Endodermal cell (in vitro differentiated cells): ENCODE measurements at regions not wholly inside any gene's neighbourhood (a gene's known extent, or its start where the extent isn't known, plus 50 kb on each side); places are given as distances from the start of the nearest gene placed in this dataset.

Experiments
- DNase-seq: peaks from one replicate; pipeline ENCODE4 v3.0.0-alpha.2; 2017
- H3K27ac ChIP-seq: 2 replicates; pipeline ENCODE4 v1.5.1; 2013; ENCODE audit warnings: mild to moderate bottlenecking, low read depth, low read length, moderate library complexity
- H3K27me3 ChIP-seq: 2 replicates; pipeline ENCODE4 v1.6.1; 2013; ENCODE audit warnings: mild to moderate bottlenecking, low read length, moderate library complexity; ENCODE audit not compliant: insufficient read depth, control insufficient read depth, poor library complexity, severe bottlenecking
- H3K36me3 ChIP-seq: 2 replicates; pipeline ENCODE4 v1.7.0; 2013; ENCODE audit warnings: mild to moderate bottlenecking, low read length, moderate library complexity; ENCODE audit not compliant: control insufficient read depth, insufficient read depth
- H3K4me1 ChIP-seq: one replicate; pipeline ENCODE4 v1.7.0; 2013; ENCODE audit warnings: low read length; ENCODE audit not compliant: control insufficient read depth, insufficient read depth
- H3K4me3 ChIP-seq: 2 replicates; pipeline ENCODE4 v1.5.1; 2013; ENCODE audit warnings: mild to moderate bottlenecking, low read length, moderate library complexity
- H3K9ac ChIP-seq: 2 replicates; pipeline ENCODE4 v1.6.1; 2013; ENCODE audit warnings: mild to moderate bottlenecking, low read length, moderate library complexity; ENCODE audit not compliant: poor library complexity, severe bottlenecking; ENCODE audit errors: extremely low read depth
- H3K9me3 ChIP-seq: 2 replicates; pipeline ENCODE4 v1.6.1; 2013; ENCODE audit warnings: mild to moderate bottlenecking, low read length, moderate library complexity; ENCODE audit not compliant: control insufficient read depth
- H3K27ac Mint-ChIP-seq: 2 replicates; pipeline ENCODE4 v1.8.0; 2020; ENCODE audit warnings: mixed read lengths
- H3K27me3 Mint-ChIP-seq: 2 replicates; pipeline ENCODE4 v1.8.0; 2021; ENCODE audit warnings: mild to moderate bottlenecking, mixed read lengths; ENCODE audit not compliant: insufficient read depth
- H3K36me3 Mint-ChIP-seq: 2 replicates; pipeline ENCODE4 v1.8.0; 2020; ENCODE audit warnings: low read depth, mixed read lengths
- H3K4me1 Mint-ChIP-seq: 2 replicates; pipeline ENCODE4 v1.8.0; 2020; ENCODE audit warnings: mixed read lengths
- H3K4me3 Mint-ChIP-seq: 2 replicates; pipeline ENCODE4 v1.8.0; 2020; ENCODE audit warnings: mild to moderate bottlenecking, moderate library complexity, mixed read lengths
- H3K9me3 Mint-ChIP-seq: 2 replicates; pipeline ENCODE4 v1.8.0; 2020; ENCODE audit warnings: mild to moderate bottlenecking, mixed read lengths
- CTCF ChIP-seq: fragments of 200-600 bp; sonication (generic); conservative IDR thresholded peaks from 2 replicates; pipeline ENCODE4 v1.5.0; 2021; ENCODE audit warnings: antibody characterized with exemption, mild to moderate bottlenecking
- WGBS, 2 experiments: methylation state at CpG; one replicate each; pipeline versions ENCODE4 v1.1.5 to v1.1.7; 2013; ENCODE audit warnings: missing lambda C conversion rate in 2 of 2, mixed read lengths in 1 of 2; ENCODE audit not compliant: insufficient coverage in 1 of 2, insufficient read length in 1 of 2; 5-methylcytosine and 5-hydroxymethylcytosine counted together

- peaks cover 14% of the 10 kb centered on the region for H3K27me3 ChIP-seq
- no peak for DNase-seq
- H3K4me1 Mint-ChIP-seq: peaks cover 11% of the 10 kb centered on the region
- H3K36me3 Mint-ChIP-seq: no peaks in the 10 kb centered on the region
- H3K4me3 ChIP-seq: no peak overlapping the region
- no peak for TF ChIP-seq CTCF
- H3K27me3 Mint-ChIP-seq: peaks cover 52% of the 10 kb centered on the region
- H3K9me3 ChIP-seq: no peaks in the 10 kb centered on the region
- peaks cover 4% of the 10 kb centered on the region for H3K4me1 ChIP-seq
- no peak overlapping the region for H3K4me3 Mint-ChIP-seq
- no peak overlapping the region for H3K27ac Mint-ChIP-seq
- WGBS, 2 experiments: 82 to 84% methylated on average over 1 to 2 of the region's 2 CpGs
- peaks cover 2% of the 10 kb centered on the region for H3K9me3 Mint-ChIP-seq
- H3K9ac ChIP-seq: no peak overlapping the region
- H3K27ac ChIP-seq: no peak overlapping the region
- no peaks in the 10 kb centered on the region for H3K36me3 ChIP-seq
Observed at GRCh38 chr4:151991884-151992167, 231.0 kb upstream of the GATB start.

- Mint-ChIP-seq H3K36me3 (no peaks in the 10 kb centered on the region), H3K4me3 (no peak overlapping the region), H3K9me3 (peaks cover 2% of the 10 kb centered on the region), H3K27me3 (peaks cover 51% of the 10 kb centered on the region), H3K27ac (no peak overlapping the region), H3K4me1 (peaks cover 11% of the 10 kb centered on the region)
- no peak for DNase-seq
- Histone ChIP-seq H3K27ac (no peak overlapping the region), H3K9ac (no peak overlapping the region), H3K4me1 (peaks cover 4% of the 10 kb centered on the region), H3K27me3 (peaks cover 12% of the 10 kb centered on the region), H3K4me3 (no peak overlapping the region), H3K36me3 (no peaks in the 10 kb centered on the region), H3K9me3 (no peaks in the 10 kb centered on the region)
- WGBS, 2 experiments: 89 to 95% methylated on average over 9 to 10 of the region's 10 CpGs
- TF ChIP-seq CTCF: no peak
Observed at GRCh38 chr4:151991001-151991883, 230.4 kb upstream of the GATB start.

GRCh38 chr4:151990201-151990600 is 229.4 kb upstream of the GATB start:
- 91 to 100% methylated on average over 1 to 2 of the region's 4 CpGs for WGBS, 2 experiments
- Mint-ChIP-seq H3K4me3 (no peak overlapping the region), H3K4me1 (peaks cover 11% of the 10 kb centered on the region), H3K36me3 (no peaks in the 10 kb centered on the region), H3K27ac (no peak overlapping the region), H3K9me3 (peaks cover 2% of the 10 kb centered on the region), H3K27me3 (peaks cover 41% of the 10 kb centered on the region)
- no peak overlapping the region for H3K27ac ChIP-seq
- no peak overlapping the region for H3K4me3 ChIP-seq
- no peak for TF ChIP-seq CTCF
- no peak overlapping the region for H3K9ac ChIP-seq
- peaks cover 12% of the 10 kb centered on the region for H3K27me3 ChIP-seq
- H3K36me3 ChIP-seq: no peaks in the 10 kb centered on the region
- H3K4me1 ChIP-seq: peaks cover 4% of the 10 kb centered on the region
- no peaks in the 10 kb centered on the region for H3K9me3 ChIP-seq
- DNase-seq: no peak
